ENCODE measurements at regions not wholly inside any gene's neighbourhood (a gene's known extent, or its start where the extent isn't known, plus 50 kb on each side); places are given as distances from the start of the nearest gene placed in this dataset.

- TF ChIP-seq, protein P1, sequence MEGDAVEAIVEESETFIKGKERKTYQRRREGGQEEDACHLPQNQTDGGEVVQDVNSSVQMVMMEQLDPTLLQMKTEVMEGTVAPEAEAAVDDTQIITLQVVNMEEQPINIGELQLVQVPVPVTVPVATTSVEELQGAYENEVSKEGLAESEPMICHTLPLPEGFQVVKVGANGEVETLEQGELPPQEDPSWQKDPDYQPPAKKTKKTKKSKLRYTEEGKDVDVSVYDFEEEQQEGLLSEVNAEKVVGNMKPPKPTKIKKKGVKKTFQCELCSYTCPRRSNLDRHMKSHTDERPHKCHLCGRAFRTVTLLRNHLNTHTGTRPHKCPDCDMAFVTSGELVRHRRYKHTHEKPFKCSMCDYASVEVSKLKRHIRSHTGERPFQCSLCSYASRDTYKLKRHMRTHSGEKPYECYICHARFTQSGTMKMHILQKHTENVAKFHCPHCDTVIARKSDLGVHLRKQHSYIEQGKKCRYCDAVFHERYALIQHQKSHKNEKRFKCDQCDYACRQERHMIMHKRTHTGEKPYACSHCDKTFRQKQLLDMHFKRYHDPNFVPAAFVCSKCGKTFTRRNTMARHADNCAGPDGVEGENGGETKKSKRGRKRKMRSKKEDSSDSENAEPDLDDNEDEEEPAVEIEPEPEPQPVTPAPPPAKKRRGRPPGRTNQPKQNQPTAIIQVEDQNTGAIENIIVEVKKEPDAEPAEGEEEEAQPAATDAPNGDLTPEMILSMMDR (IDR thresholded peaks at IDR 0.05), result no peak
- TF ChIP-seq POLR2A (IDR thresholded peaks at IDR 0.05; ENCODE audit: low read depth) (no peak), EP300 (IDR thresholded peaks at IDR 0.05) (no peak), POLR2AphosphoS5 (IDR thresholded peaks at IDR 0.05) (no peak)
Measured at GRCh38 chr4:82034878-82035277, 338.9 kb downstream of the HNRNPD start.
